ENCODE measurements at regions not wholly inside any gene's neighbourhood (a gene's known extent, or its start where the extent isn't known, plus 50 kb on each side); places are given as distances from the start of the nearest gene placed in this dataset.

DNA sequence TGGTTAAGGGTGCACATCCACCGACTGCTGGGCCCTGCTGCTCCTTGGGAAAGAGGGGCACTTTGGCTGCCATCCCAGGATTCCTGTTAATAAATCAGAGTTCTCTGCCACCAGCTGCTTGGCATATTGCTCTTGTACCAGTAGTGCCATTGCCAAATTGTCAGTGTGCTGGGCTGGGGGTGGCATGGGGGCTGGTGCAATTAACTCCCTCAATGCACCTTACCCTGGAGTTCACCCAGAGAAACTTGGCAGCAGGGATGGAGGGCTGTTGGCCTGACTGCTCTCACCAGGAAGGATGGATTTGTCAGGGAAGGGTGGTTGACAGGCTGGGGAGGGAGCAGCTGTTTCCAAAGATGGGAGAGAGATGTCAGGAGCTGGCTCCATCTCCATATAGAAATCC, 94.6 kb upstream of the SKOR2 start:
- intact Hi-C loops (cut with micrococcal nuclease; ENCODE audit: unreplicated experiment) = no loop called here
- no peaks in the 10 kb centered on the region for H3K9me3 Mint-ChIP-seq (ENCODE audit: low read depth, unreplicated experiment)
- no peaks in the 10 kb centered on the region for H3K4me1 Mint-ChIP-seq (ENCODE audit: low read depth, unreplicated experiment)
- DNase-seq = no peak
- no peak overlapping the region for H3K27ac Mint-ChIP-seq (ENCODE audit: unreplicated experiment)
- peaks cover 38% of the 10 kb centered on the region for H3K27me3 Mint-ChIP-seq (ENCODE audit: unreplicated experiment)
- CTCF ChIA-PET = no interaction called here
- H3K4me3 Mint-ChIP-seq (ENCODE audit: low read depth, unreplicated experiment) = no peak overlapping the region
- TF ChIP-seq, protein P1, sequence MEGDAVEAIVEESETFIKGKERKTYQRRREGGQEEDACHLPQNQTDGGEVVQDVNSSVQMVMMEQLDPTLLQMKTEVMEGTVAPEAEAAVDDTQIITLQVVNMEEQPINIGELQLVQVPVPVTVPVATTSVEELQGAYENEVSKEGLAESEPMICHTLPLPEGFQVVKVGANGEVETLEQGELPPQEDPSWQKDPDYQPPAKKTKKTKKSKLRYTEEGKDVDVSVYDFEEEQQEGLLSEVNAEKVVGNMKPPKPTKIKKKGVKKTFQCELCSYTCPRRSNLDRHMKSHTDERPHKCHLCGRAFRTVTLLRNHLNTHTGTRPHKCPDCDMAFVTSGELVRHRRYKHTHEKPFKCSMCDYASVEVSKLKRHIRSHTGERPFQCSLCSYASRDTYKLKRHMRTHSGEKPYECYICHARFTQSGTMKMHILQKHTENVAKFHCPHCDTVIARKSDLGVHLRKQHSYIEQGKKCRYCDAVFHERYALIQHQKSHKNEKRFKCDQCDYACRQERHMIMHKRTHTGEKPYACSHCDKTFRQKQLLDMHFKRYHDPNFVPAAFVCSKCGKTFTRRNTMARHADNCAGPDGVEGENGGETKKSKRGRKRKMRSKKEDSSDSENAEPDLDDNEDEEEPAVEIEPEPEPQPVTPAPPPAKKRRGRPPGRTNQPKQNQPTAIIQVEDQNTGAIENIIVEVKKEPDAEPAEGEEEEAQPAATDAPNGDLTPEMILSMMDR (IDR thresholded peaks at IDR 0.05; ENCODE audit: unreplicated experiment) = no peak
- no peaks in the 10 kb centered on the region for H3K36me3 Mint-ChIP-seq (ENCODE audit: insufficient read depth, unreplicated experiment)
- BruUV-seq (replicated peaks) = no TSS peak

DNA sequence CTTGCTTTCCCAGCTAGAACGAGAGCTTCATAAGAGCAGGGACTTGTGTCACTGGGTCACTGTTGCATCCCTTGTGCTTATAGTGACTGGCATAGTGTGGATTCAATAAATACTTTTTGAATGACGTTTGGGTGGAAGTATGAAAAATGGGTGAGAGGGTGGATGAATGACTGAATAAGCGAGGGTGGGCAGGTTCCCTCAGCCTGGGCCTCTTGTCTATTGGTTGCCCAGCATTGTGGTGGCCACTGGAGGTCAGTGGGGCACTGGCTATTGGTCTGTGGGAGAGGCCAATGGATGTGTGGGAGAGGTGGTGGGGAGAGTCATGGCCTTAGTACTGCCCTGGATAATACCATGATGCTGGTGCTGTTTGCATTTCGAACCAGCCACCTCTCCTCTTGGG, 93.8 kb upstream of the SKOR2 start:
- no peaks in the 10 kb centered on the region for H3K4me1 Mint-ChIP-seq (ENCODE audit: low read depth, unreplicated experiment)
- intact Hi-C loops (cut with micrococcal nuclease; ENCODE audit: unreplicated experiment) = no loop called here
- CTCF ChIA-PET = no interaction called here
- BruUV-seq (replicated peaks) = no TSS peak
- H3K4me3 Mint-ChIP-seq (ENCODE audit: low read depth, unreplicated experiment) = no peak overlapping the region
- H3K9me3 Mint-ChIP-seq (ENCODE audit: low read depth, unreplicated experiment) = no peaks in the 10 kb centered on the region
- H3K36me3 Mint-ChIP-seq (ENCODE audit: insufficient read depth, unreplicated experiment) = no peaks in the 10 kb centered on the region
- peaks cover 42% of the 10 kb centered on the region for H3K27me3 Mint-ChIP-seq (ENCODE audit: unreplicated experiment)
- no peak overlapping the region for H3K27ac Mint-ChIP-seq (ENCODE audit: unreplicated experiment)
- TF ChIP-seq, protein P1 (IDR thresholded peaks at IDR 0.05; ENCODE audit: unreplicated experiment) = no peak
- DNase-seq = no peak

DNA sequence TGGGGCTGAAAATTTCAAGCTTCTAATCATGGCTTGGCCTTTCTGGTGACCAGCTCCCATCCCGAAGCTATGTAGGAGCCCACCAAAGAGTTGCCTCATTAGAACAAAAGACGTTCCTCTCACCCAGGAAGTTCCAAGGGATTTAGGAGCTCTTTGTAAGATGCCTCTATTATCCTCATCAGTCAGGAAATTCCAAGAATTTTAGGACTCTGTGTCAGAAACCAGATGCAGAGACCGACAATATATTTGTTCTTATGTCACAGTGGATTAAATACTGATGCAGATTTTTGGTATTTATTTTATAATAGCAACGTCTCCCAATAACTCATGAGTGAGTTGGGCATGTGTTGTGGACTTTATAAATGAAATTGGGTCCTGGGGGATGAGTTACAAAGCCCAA, 91.8 kb upstream of the SKOR2 start:
- no peak overlapping the region for H3K4me3 Mint-ChIP-seq (ENCODE audit: low read depth, unreplicated experiment)
- H3K9me3 Mint-ChIP-seq (ENCODE audit: low read depth, unreplicated experiment) = no peaks in the 10 kb centered on the region
- no TSS peak for BruUV-seq (replicated peaks)
- no peak overlapping the region for H3K27ac Mint-ChIP-seq (ENCODE audit: unreplicated experiment)
- H3K36me3 Mint-ChIP-seq (ENCODE audit: insufficient read depth, unreplicated experiment) = no peaks in the 10 kb centered on the region
- TF ChIP-seq, protein P1 (IDR thresholded peaks at IDR 0.05; ENCODE audit: unreplicated experiment) = no peak
- H3K4me1 Mint-ChIP-seq (ENCODE audit: low read depth, unreplicated experiment) = no peaks in the 10 kb centered on the region
- H3K27me3 Mint-ChIP-seq (ENCODE audit: unreplicated experiment) = peaks cover 58% of the 10 kb centered on the region
- CTCF ChIA-PET = interaction anchor here (0.6 kb wide), 1 partner anchor 9 kb away, joined by 3 read pairs; no protein-coding TSS in a partner anchor
- no peak for DNase-seq
- intact Hi-C loops (cut with micrococcal nuclease; ENCODE audit: unreplicated experiment) = no loop called here

DNA sequence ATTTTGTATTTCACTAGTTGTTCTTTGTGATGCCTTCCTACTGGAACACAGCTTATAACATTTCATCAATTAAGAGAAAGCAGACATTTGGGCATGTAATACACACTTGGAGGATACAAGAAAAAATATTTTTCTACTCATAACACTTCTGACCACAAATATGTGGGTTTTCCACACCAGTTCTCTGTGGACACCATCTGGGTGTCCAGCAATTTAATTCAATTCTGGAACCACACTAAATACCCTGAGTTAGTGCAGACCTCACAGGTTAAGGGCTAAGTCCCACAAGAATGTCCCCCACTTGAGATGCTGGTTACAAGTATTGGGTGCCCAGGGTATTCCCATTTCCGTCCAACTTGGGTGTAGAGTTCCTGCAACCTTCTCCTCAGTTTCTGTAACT, 91.1 kb upstream of the SKOR2 start:
- Mint-ChIP-seq H3K4me1 (ENCODE audit: low read depth, unreplicated experiment) (no peaks in the 10 kb centered on the region), H3K27me3 (ENCODE audit: unreplicated experiment) (peaks cover 65% of the 10 kb centered on the region), H3K36me3 (ENCODE audit: insufficient read depth, unreplicated experiment) (no peaks in the 10 kb centered on the region), H3K9me3 (ENCODE audit: low read depth, unreplicated experiment) (no peaks in the 10 kb centered on the region), H3K4me3 (ENCODE audit: low read depth, unreplicated experiment) (no peak overlapping the region), H3K27ac (ENCODE audit: unreplicated experiment) (no peak overlapping the region)
- intact Hi-C loops (cut with micrococcal nuclease; ENCODE audit: unreplicated experiment) = no loop called here
- DNase-seq = no peak
- TF ChIP-seq, protein P1 (IDR thresholded peaks at IDR 0.05; ENCODE audit: unreplicated experiment) = no peak
- BruUV-seq (replicated peaks) = no TSS peak
- CTCF ChIA-PET = no interaction called here

DNA sequence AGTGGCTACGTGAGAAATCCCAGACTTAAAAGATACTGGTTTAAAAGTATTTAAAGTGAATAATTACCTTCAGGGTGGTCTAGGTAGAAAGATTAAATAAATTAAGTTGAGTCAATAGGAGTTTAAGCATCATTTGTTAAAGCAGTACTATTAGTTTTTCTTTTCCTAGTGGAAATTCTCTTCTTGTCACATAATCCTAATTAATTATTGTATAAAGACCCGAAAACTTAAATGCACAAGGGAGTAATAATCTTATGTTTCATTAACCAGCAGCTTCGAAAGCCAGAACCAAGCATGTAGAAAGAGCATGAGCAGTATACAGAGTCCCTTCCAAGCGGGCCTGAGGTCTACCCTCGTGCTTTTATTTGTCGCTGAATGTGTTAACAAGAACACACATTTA, 90.2 kb upstream of the SKOR2 start:
- DNase-seq = no peak
- peaks cover 73% of the 10 kb centered on the region for H3K27me3 Mint-ChIP-seq (ENCODE audit: unreplicated experiment)
- TF ChIP-seq, protein P1 (IDR thresholded peaks at IDR 0.05; ENCODE audit: unreplicated experiment) = no peak
- H3K9me3 Mint-ChIP-seq (ENCODE audit: low read depth, unreplicated experiment) = no peaks in the 10 kb centered on the region
- H3K36me3 Mint-ChIP-seq (ENCODE audit: insufficient read depth, unreplicated experiment) = no peaks in the 10 kb centered on the region
- no TSS peak for BruUV-seq (replicated peaks)
- no peak overlapping the region for H3K27ac Mint-ChIP-seq (ENCODE audit: unreplicated experiment)
- H3K4me1 Mint-ChIP-seq (ENCODE audit: low read depth, unreplicated experiment) = no peaks in the 10 kb centered on the region
- H3K4me3 Mint-ChIP-seq (ENCODE audit: low read depth, unreplicated experiment) = no peak overlapping the region
- CTCF ChIA-PET = no interaction called here
- intact Hi-C loops (cut with micrococcal nuclease; ENCODE audit: unreplicated experiment) = no loop called here

All from Calu3 (cell line).